Stimulated activated CD8-positive, alpha-beta memory T cell treated with anti-CD3 and anti-CD28 coated beads, Interleukin-7, amount 100 ng/mL, for 1 hour (primary cell): ENCODE measurements at regions not wholly inside any gene's neighbourhood (a gene's known extent, or its start where the extent isn't known, plus 50 kb on each side); places are given as distances from the start of the nearest gene placed in this dataset.
"Not testable (repeated sequence)": the region's sequence is repeated elsewhere in the genome, so short reads cannot be mapped to it uniquely, and the experiment has no call there.

Source experiments
- DNase-seq, 2 donors: peaks; one replicate each; pipeline ENCODE4 v3.0.0-alpha.2; 2020; ENCODE audit warnings: low read depth in 2 of 2

GRCh38 chr12:116361414-116362223, 84.1 kb upstream of the MED13L start:
- DNase-seq: no peak

- no peak for DNase-seq
Observed at GRCh38 chr12:116365114-116365513, 87.6 kb upstream of the MED13L start.

GRCh38 chr12:116365606-116366455, 88.3 kb upstream of the MED13L start:
- DNase-seq: no peak

DNA sequence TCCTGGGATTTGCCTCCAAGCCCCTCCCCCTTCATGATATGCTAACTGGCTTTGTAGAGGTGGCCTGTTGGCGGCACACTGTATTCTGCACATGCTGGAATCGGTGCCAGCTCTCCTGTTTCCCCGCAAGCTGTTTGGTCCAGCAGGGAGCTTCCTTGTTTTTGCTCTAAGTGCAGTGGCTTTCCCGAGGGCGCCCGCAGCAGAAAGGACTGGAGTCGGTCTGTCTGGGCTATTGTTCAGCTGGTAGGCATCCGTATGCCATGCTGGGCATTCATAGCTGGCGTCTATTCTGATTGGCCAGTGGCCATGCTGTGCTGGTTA, 88.9 kb upstream of the MED13L start:
- no peak for DNase-seq

- DNase-seq: no peak
Observed at GRCh38 chr12:116366824-116367223, 89.3 kb upstream of the MED13L start.

DNA sequence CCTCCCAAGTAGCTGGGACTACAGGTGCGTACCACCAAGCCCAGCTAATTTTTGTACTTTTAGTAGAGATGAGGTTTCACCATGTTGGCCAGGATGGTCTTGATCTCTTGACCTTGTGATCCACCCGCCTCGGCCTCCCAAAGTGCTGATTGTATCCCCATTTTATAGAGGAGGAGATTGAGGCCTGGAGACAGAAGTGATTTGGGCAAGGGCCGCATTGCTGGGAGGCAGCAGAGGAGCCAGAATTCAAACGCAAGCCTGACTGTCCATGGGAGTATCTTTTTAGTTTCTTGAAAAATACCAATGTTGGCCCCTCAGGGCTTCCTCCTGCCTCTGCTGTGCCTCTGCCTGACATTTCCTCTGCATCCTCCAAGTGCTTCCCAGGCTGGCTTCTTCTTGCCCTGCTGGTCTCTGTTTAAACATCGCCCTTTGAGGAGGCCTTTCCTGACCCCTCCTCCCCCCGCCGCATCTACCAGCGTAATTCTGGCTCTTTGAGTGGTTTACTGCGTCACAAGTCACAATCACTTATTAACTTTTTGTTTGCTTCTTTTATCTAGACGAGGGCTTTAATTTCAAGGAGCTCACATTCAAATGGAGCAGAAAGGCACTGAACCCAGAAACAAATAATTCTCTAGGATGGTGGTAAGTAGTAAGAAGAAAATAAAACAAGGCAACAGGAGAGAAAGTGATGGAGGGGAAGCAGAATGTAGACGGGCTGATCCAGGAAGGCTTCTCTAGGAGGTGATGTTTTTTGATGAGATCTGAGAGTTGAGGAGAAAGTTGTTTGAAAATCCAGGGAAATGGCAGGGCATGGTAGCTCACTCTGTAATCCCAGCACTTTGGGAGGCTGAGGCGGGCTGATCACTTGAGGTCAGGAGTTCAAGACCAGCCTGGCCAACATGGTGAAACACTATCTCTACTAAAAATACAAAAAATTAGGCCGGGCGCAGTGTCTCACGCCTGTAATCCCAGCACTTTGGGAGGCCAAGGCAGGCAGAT, 91.0 kb upstream of the MED13L start:
- DNase-seq: no peak

DNA sequence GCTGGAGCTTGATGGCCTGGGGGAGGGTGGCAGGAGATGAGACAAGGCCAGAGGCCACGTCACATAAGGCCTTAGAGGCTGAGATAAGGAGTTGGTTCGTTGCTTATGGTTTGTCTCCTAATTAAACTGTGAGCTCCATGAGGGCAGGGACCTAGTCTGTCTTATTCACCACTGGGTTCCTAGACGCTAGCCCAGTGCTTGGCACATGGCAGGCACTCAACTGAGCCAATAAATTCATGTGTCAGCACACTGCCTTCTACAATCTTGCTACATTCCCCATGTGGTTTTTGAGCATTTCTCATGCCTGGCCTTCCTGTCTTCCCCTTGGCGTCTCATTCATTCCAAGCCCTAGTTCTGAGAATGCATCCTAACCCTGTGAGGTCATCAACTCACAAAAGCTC, 92.5 kb upstream of the MED13L start:
- DNase-seq: no peak

GRCh38 chr12:116370886-116371580, 93.5 kb upstream of the MED13L start:
- DNase-seq: no peak

GRCh38 chr12:116372815-116373214, 95.3 kb upstream of the MED13L start:
- no peak for DNase-seq

GRCh38 chr12:116373572-116374206, 96.2 kb upstream of the MED13L start:
- no peak for DNase-seq

DNA sequence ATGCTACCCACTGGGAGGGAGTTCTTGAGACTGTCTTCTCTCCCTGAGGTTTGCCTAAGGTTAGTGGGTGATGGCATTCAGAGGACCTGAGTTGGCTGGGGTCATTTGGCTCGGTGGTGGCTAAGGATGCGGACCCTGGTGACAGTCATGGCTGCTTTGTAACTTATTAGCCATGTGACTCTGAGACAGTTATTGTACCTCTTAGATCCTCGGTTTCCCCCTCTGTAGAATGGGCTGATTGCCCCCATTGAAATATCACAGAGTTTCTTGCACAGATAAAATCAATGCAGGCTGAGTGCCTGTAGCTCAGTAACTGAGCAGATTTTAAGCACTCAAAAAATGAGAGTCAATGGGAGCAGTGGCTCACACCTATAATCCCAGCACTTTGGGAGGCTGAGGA, 96.7 kb upstream of the MED13L start:
- no peak for DNase-seq

- DNase-seq: no peak
Observed at GRCh38 chr12:116375278-116375842, 97.9 kb upstream of the MED13L start.

DNA sequence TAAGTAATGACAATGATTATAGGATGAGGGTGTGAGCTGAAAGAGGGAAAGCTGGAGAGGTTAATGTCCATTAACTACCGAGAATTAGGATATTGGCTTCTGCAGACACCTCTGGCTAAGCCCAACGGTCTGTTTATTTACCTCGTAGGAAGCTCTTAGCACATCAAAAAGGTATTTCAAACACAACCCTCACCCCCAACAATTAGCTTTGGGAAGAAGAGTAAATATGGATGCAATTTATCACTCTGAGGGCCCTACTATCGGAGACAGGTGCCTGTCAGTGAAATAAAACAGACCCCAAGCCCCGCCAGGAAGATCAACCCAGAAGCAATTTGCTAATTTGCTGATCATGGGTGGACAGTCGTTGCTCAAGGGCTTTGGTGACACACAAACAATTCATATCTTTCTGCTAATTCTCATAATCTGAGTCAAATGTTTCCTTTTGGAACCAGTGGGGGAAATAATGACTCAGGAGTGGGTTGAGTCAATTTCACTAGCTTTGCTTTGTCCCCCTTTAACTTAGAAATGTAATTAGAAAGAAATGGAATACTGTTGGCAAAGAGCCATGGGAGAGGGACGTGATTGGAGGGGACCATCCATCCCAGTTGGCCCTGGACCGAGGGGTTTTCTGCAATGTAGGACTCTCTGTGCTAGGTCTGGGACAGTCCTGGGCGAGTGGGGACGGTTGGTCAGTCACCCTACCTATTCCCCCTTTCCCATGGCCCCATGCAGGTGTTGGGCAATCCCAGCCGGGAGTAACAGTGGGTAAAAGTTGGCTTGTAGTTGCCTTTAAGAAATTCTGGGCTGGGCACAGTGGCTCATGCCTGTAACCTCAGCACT, 99.1 kb upstream of the MED13L start:
- no peak for DNase-seq

- not testable (repeated sequence) for DNase-seq
Observed at GRCh38 chr12:116377194-116377571, 99.7 kb upstream of the MED13L start.

DNA sequence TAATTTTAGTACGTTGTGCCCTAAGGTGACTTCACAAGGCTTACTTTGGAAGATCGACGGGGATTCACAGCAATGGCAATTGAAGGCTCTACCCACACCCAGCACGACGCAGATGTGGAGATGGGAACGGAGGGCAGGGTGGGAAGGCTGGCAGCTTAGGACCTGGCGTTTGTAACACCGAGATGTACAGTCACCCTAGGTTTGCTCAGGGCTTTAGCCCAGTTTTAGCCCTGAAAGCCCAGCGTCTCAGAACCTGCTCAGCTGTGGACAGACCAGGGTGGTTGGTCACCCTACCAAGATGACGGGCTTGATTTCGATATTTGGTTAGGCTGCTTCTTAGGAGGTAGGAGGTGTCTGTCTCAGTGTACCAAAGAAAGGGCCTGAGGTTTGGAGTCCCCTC, 100.5 kb upstream of the MED13L start:
- DNase-seq: no peak

DNA sequence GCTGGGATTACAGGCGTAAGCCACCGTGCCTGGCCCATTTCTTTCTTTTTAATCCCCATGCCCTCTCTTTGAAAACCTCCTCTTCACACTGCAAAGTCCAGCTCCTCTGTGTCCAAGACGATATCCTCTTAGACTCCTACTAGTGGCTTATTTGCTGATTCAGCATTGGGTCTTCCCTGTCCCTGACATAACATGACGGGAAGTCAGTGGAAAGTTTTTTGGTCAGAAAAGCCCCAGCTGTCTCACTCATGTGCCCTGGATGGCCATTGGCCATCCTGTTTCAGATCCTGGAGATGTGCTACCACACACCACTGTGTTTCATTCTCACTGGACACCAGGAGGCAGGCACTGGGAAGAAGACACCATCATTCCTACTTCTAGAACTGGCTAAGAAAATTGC, 102.6 kb upstream of the MED13L start:
- DNase-seq: no peak

GRCh38 chr12:116380740-116381139, 103.2 kb upstream of the MED13L start:
- DNase-seq: not testable (repeated sequence)

GRCh38 chr12:116381240-116381743, 103.8 kb upstream of the MED13L start:
- DNase-seq: no peak
